ENCODE measurements at regions not wholly inside any gene's neighbourhood (a gene's known extent, or its start where the extent isn't known, plus 50 kb on each side); places are given as distances from the start of the nearest gene placed in this dataset.
A peak's percentile ranks its signal among the peaks of the same experiment; 100 is the strongest.

GRCh38 chr13:40233731-40234195, 432.7 kb downstream of the FOXO1 start:
- Histone ChIP-seq H3K4me3 (ENCODE audit: low read length) (no peak overlapping the region), H3K9me3 (ENCODE audit: low read length) (no peaks in the 10 kb centered on the region), H3K27me3 (ENCODE audit: insufficient read depth, low read length, poor library complexity, severe bottlenecking) (no peaks in the 10 kb centered on the region), H3K36me3 (ENCODE audit: insufficient read depth, low read length) (no peaks in the 10 kb centered on the region), H3K4me1 (ENCODE audit: insufficient read depth, low read length) (no peaks in the 10 kb centered on the region), H3K27ac (ENCODE audit: low read depth, low read length) (no peak overlapping the region)
- no peak for DNase-seq
- no peak overlapping the region for H3K4me3 Mint-ChIP-seq
- no peaks in the 10 kb centered on the region for H3K9me3 Mint-ChIP-seq
- ChIA-PET CTCF (no interaction called here), POLR2A (no interaction called here)
- H3K36me3 Mint-ChIP-seq: no peaks in the 10 kb centered on the region
- H3K27me3 Mint-ChIP-seq: peaks cover 2 to 3% of the 10 kb centered on the region in 2 donors
- H3K27ac Mint-ChIP-seq: peak overlapping the region in 1 of 8 donors; percentile 66
- H3K4me1 Mint-ChIP-seq: peaks cover 2 to 22% (median 11%) of the 10 kb centered on the region in 3 donors

- Histone ChIP-seq H3K4me3 (ENCODE audit: low read length) (no peak overlapping the region), H3K9me3 (ENCODE audit: low read length) (no peaks in the 10 kb centered on the region), H3K27ac (ENCODE audit: low read depth, low read length) (no peak overlapping the region), H3K27me3 (ENCODE audit: insufficient read depth, low read length, poor library complexity, severe bottlenecking) (no peaks in the 10 kb centered on the region), H3K36me3 (ENCODE audit: insufficient read depth, low read length) (no peaks in the 10 kb centered on the region), H3K4me1 (ENCODE audit: insufficient read depth, low read length) (no peaks in the 10 kb centered on the region)
- ChIA-PET CTCF (no interaction called here), POLR2A (no interaction called here)
- DNase-seq: no peak
- peaks cover 2 to 13% (median 11%) of the 10 kb centered on the region in 3 donors for H3K4me1 Mint-ChIP-seq
- H3K9me3 Mint-ChIP-seq: no peaks in the 10 kb centered on the region
- H3K4me3 Mint-ChIP-seq: no peak overlapping the region
- H3K36me3 Mint-ChIP-seq: no peaks in the 10 kb centered on the region
- peaks cover 2 to 3% of the 10 kb centered on the region in 2 donors for H3K27me3 Mint-ChIP-seq
- H3K27ac Mint-ChIP-seq: no peak overlapping the region
Measured at GRCh38 chr13:40235160-40235796, 431.2 kb downstream of the FOXO1 start.

- peaks cover 1 to 3% (median 2%) of the 10 kb centered on the region in 3 donors for H3K4me1 Mint-ChIP-seq
Measured at GRCh38 chr13:40236566-40237168, 429.8 kb downstream of the FOXO1 start.

GRCh38 chr13:40238761-40239160, 427.7 kb downstream of the FOXO1 start:
- Histone ChIP-seq H3K27me3 (ENCODE audit: insufficient read depth, low read length, poor library complexity, severe bottlenecking) (no peaks in the 10 kb centered on the region), H3K4me1 (ENCODE audit: insufficient read depth, low read length) (no peaks in the 10 kb centered on the region), H3K36me3 (ENCODE audit: insufficient read depth, low read length) (no peaks in the 10 kb centered on the region), H3K4me3 (ENCODE audit: low read length) (no peak overlapping the region), H3K27ac (ENCODE audit: low read depth, low read length) (no peak overlapping the region), H3K9me3 (ENCODE audit: low read length) (no peaks in the 10 kb centered on the region)
- H3K9me3 Mint-ChIP-seq: no peaks in the 10 kb centered on the region
- H3K27me3 Mint-ChIP-seq: peaks cover 0 to 4% of the 10 kb centered on the region in 2 donors
- no peak overlapping the region for H3K4me3 Mint-ChIP-seq
- CTCF ChIA-PET: no interaction called here
- H3K36me3 Mint-ChIP-seq: no peaks in the 10 kb centered on the region
- no peak overlapping the region for H3K27ac Mint-ChIP-seq
- no peak for DNase-seq
- POLR2A ChIA-PET: no interaction called here
- H3K4me1 Mint-ChIP-seq: no peaks in the 10 kb centered on the region

More at GRCh38 chr13:40236566-40237168, 429.8 kb downstream of the FOXO1 start:
- POLR2A ChIA-PET: no interaction called here
- H3K4me3 ChIP-seq (ENCODE audit: low read length): no peak overlapping the region
- no peaks in the 10 kb centered on the region for H3K36me3 Mint-ChIP-seq
- CTCF ChIA-PET: interaction anchor here (0.8 kb wide), 1 partner anchor 16 kb away, joined by 4 read pairs; no protein-coding TSS in a partner anchor
- no peak for DNase-seq
- H3K4me1 ChIP-seq (ENCODE audit: insufficient read depth, low read length): no peaks in the 10 kb centered on the region
- H3K27ac ChIP-seq (ENCODE audit: low read depth, low read length): no peak overlapping the region
- H3K27ac Mint-ChIP-seq: no peak overlapping the region
- H3K9me3 ChIP-seq (ENCODE audit: low read length): no peaks in the 10 kb centered on the region
- peaks cover 2 to 3% of the 10 kb centered on the region in 2 donors for H3K27me3 Mint-ChIP-seq
- H3K4me3 Mint-ChIP-seq: no peak overlapping the region
- no peaks in the 10 kb centered on the region for H3K27me3 ChIP-seq (ENCODE audit: insufficient read depth, low read length, poor library complexity, severe bottlenecking)
- no peaks in the 10 kb centered on the region for H3K9me3 Mint-ChIP-seq
- H3K36me3 ChIP-seq (ENCODE audit: insufficient read depth, low read length): no peaks in the 10 kb centered on the region

- no peaks in the 10 kb centered on the region for H3K4me1 Mint-ChIP-seq
- Histone ChIP-seq H3K36me3 (ENCODE audit: insufficient read depth, low read length) (no peaks in the 10 kb centered on the region), H3K4me1 (ENCODE audit: insufficient read depth, low read length) (no peaks in the 10 kb centered on the region), H3K9me3 (ENCODE audit: low read length) (no peaks in the 10 kb centered on the region), H3K27ac (ENCODE audit: low read depth, low read length) (no peak overlapping the region), H3K27me3 (ENCODE audit: insufficient read depth, low read length, poor library complexity, severe bottlenecking) (no peaks in the 10 kb centered on the region), H3K4me3 (ENCODE audit: low read length) (no peak overlapping the region)
- CTCF ChIA-PET: no interaction called here
- H3K36me3 Mint-ChIP-seq: no peaks in the 10 kb centered on the region
- H3K27me3 Mint-ChIP-seq: peaks cover 0 to 4% of the 10 kb centered on the region in 2 donors
- H3K9me3 Mint-ChIP-seq: no peaks in the 10 kb centered on the region
- POLR2A ChIA-PET: no interaction called here
- no peak for DNase-seq
- H3K4me3 Mint-ChIP-seq: no peak overlapping the region
- no peak overlapping the region for H3K27ac Mint-ChIP-seq
Measured at GRCh38 chr13:40240293-40240692, 426.1 kb downstream of the FOXO1 start.

GRCh38 chr13:40241125-40241798, 425.2 kb downstream of the FOXO1 start:
- POLR2A ChIA-PET: no interaction called here
- CTCF ChIA-PET: no interaction called here
- Mint-ChIP-seq H3K36me3 (peaks cover 0 to 4% (median 0%) of the 10 kb centered on the region in 3 donors), H3K27me3 (peaks cover 1 to 4% of the 10 kb centered on the region in 2 donors), H3K9me3 (peaks cover 0 to 2% (median 0%) of the 10 kb centered on the region in 5 donors), H3K4me1 (no peaks in the 10 kb centered on the region), H3K27ac (no peak overlapping the region), H3K4me3 (no peak overlapping the region)
- Histone ChIP-seq H3K4me3 (ENCODE audit: low read length) (no peak overlapping the region), H3K36me3 (ENCODE audit: insufficient read depth, low read length) (no peaks in the 10 kb centered on the region), H3K4me1 (ENCODE audit: insufficient read depth, low read length) (no peaks in the 10 kb centered on the region), H3K9me3 (ENCODE audit: low read length) (no peaks in the 10 kb centered on the region), H3K27me3 (ENCODE audit: insufficient read depth, low read length, poor library complexity, severe bottlenecking) (no peaks in the 10 kb centered on the region), H3K27ac (ENCODE audit: low read depth, low read length) (no peak overlapping the region)
- DNase-seq: no peak

GRCh38 chr13:40243047-40243446, 423.4 kb downstream of the FOXO1 start:
- Mint-ChIP-seq H3K27ac (no peak overlapping the region), H3K4me3 (no peak overlapping the region), H3K9me3 (peaks cover 0 to 2% (median 0%) of the 10 kb centered on the region in 5 donors), H3K36me3 (peaks cover 0 to 4% (median 0%) of the 10 kb centered on the region in 3 donors), H3K4me1 (no peaks in the 10 kb centered on the region), H3K27me3 (peaks cover 1 to 4% of the 10 kb centered on the region in 2 donors)
- ChIA-PET CTCF (no interaction called here), POLR2A (no interaction called here)
- H3K27me3 ChIP-seq (ENCODE audit: insufficient read depth, low read length, poor library complexity, severe bottlenecking): no peaks in the 10 kb centered on the region
- no peaks in the 10 kb centered on the region for H3K4me1 ChIP-seq (ENCODE audit: insufficient read depth, low read length)
- DNase-seq: no peak
- no peak overlapping the region for H3K4me3 ChIP-seq (ENCODE audit: low read length)
- H3K36me3 ChIP-seq (ENCODE audit: insufficient read depth, low read length): no peaks in the 10 kb centered on the region
- H3K9me3 ChIP-seq (ENCODE audit: low read length): no peaks in the 10 kb centered on the region
- H3K27ac ChIP-seq (ENCODE audit: low read depth, low read length): no peak overlapping the region

GRCh38 chr13:40243982-40244381, 422.5 kb downstream of the FOXO1 start:
- Histone ChIP-seq H3K27me3 (ENCODE audit: insufficient read depth, low read length, poor library complexity, severe bottlenecking) (no peaks in the 10 kb centered on the region), H3K27ac (ENCODE audit: low read depth, low read length) (no peak overlapping the region), H3K4me1 (ENCODE audit: insufficient read depth, low read length) (no peaks in the 10 kb centered on the region), H3K36me3 (ENCODE audit: insufficient read depth, low read length) (no peaks in the 10 kb centered on the region), H3K9me3 (ENCODE audit: low read length) (no peaks in the 10 kb centered on the region), H3K4me3 (ENCODE audit: low read length) (no peak overlapping the region)
- Mint-ChIP-seq H3K4me3 (no peak overlapping the region), H3K27ac (no peak overlapping the region), H3K36me3 (peaks cover 0 to 9% (median 0%) of the 10 kb centered on the region in 3 donors), H3K27me3 (peaks cover 1 to 4% of the 10 kb centered on the region in 2 donors), H3K4me1 (no peaks in the 10 kb centered on the region), H3K9me3 (peaks cover 0 to 6% (median 4%) of the 10 kb centered on the region in 5 donors)
- ChIA-PET POLR2A (no interaction called here), CTCF (no interaction called here)
- DNase-seq: no peak

All from CD8-positive, alpha-beta memory T cell (primary cell).